Dermis blood vessel endothelial cell (primary cell): ENCODE measurements at regions not wholly inside any gene's neighbourhood (a gene's known extent, or its start where the extent isn't known, plus 50 kb on each side); places are given as distances from the start of the nearest gene placed in this dataset.
"Not testable (repeated sequence)": the region's sequence is repeated elsewhere in the genome, so short reads cannot be mapped to it uniquely, and the experiment has no call there.

Experiments used
- DNase-seq: peaks from one replicate; pipeline ENCODE4 v3.0.0; 2010

DNA sequence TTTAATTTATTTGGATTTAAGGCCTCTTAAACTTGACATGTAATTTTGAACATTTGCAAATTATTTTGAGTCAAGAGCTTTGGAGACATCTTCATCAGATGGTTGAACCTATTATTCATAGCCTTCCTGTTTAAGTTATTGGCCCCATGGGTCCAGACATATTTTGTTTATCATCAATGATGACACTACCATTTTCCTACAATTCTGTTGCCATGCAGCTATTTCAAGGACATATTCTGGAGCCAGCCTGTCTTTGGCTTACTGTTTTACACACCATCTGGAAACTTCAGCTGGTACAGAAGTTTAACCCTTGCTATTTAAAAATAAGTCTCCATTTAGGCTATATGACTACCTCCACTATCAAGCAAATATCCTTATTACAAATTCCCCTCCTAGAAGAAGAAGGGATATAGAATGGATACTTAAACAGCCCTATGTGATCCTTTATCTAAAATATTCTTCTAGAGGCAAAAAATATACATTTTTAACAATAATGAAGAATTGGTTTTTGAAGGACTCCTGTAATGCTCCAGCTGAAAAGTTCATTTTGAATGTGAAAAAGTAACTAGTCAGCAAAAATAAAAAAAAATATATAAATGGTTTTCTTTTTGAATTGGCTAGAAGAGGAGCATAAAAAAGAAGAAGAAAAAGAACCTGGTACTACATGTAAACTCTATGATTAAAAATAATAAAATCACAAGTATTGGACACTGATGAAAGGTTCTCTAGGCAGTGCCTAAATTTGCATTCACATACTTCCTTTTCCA is 544.0 kb upstream of the HS3ST5 start:
- no peak for DNase-seq

GRCh38 chr6:114879693-114880092 is 536.9 kb upstream of the HS3ST5 start:
- no peak for DNase-seq

DNA sequence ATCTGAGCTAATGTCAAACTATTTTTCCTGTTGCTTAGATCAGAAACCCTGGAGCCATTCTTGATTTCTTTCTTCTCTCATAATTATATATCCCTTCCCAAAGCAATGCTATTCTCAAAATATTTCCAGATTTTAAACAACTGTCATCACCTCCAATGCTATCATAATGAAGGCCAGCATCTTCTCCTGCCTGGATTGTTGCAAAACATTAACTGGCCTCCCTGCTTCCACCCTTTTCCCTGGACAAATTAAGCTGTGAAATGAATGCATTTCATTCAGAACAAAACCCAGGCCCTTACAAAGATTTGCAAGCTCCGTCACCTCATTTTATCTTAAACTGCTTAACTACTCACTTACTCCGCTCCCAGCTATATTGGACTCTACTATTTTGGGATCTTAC is 535.3 kb upstream of the HS3ST5 start:
- no peak for DNase-seq

DNA sequence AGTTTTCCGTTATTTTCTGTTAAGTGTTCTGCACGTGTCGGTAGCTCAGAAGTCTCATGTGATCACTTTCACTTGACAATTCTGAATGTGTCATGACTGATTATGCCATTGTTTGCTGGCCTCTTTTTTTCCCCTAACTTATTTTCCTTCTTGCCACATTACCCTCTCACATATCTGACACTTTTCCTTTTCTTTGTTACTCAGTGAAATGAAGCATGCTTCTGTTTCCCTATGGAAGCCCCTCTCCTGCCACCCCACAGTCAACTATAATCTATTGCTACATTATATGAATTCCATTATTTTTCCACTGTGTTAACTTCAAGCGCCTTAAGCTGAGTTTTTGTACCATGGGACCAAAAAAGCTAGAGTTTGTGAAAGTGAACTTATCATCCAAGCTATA is 531.6 kb upstream of the HS3ST5 start:
- no peak for DNase-seq

- DNase-seq: not testable (repeated sequence)
These were observed 522.7 kb upstream of the HS3ST5 start for GRCh38 chr6:114865506-114865905.

DNA sequence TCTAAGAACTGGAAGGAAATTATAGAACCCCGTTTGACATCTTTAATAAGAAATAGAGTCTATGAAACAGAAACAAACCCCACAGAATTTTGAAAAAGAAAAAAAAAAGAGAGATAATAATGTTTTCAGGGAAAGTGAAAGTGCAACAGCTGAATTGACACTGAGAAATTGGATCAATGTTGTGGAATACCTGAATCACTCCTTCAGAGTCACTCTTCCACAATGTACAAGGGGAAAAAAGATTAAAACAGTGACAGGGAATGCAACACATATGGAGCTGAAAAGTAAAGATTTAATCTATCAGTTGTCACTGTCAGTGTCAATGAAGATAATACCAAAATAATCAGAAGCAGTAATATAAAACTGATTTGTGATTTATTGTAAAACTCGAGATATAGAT is 520.8 kb upstream of the HS3ST5 start:
- no peak for DNase-seq

DNA sequence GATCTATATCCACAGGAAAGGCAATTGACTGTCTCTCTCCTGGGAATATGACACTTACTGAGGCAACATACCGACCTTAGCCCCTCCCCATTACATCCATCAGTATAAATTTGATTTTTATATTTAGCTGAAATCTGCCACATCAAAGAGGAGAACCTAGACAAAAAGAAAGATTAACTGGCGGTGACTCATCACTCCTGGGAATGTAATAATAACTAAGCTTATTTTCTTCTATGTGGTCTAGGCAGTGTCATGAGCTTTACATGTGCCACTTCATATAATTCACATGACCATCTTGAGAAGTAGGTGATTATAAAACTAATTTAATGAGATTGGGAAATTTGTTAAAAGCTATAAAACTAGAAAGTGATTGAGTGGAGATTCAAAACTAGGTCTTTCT is 520.0 kb upstream of the HS3ST5 start:
- DNase-seq: no peak

DNA sequence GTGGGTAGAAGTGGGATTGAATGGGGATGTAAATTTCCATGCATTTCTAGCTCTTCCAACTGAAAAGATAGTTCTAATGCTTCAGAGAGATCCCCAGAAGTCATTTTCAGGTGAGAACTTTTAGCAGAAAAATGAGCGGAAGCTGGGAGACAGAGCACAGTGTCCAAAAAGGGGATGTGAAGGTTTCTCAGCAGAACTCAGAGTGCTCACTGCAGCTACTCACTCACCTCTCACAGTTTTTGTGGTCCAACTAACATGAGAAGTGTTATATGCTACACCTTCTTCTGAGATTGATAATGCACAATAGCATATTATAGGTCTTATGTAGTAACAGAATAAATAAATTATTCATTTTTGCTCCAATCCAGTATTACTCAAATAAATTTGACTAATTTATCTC is 519.2 kb upstream of the HS3ST5 start:
- DNase-seq: no peak

GRCh38 chr6:114844359-114844758 is 501.5 kb upstream of the HS3ST5 start:
- DNase-seq: no peak

DNA sequence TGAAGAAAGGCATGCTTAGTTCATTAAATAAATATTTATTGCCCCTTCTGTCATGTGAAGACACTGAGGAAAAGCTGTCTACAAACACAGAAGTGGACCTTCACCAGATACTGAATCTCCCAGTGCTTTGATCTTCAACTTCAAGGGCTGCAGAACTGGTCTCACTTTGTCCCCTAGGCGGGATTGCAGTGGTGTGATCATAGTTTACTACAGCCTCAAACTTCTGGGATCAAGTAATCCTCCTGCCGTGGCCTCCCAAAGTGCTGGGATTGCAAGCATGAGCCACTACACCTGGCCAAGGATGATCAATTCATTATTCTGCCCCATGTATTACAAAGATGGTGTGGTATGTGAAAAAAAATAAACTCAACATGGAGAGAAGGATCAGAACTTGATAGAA is 496.2 kb upstream of the HS3ST5 start:
- no peak for DNase-seq

DNA sequence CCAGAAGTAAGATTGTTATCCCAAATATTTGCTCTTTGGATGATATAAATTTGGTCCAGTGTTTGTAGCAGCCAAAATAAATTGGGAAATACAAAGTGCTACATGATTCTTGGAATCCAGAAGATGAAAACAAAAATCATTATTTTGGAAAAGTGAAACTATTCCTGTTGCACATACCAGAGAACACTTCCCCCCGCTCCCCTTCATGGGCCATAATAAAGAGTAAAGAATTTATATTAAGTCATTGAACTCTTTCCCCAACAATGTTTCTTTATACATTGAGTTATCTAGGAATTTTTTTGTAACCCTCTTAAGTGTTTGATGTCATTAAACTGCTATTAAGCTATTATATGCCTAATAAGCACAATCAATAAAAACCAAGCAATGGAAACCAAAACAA is 490.4 kb upstream of the HS3ST5 start:
- DNase-seq: no peak

DNA sequence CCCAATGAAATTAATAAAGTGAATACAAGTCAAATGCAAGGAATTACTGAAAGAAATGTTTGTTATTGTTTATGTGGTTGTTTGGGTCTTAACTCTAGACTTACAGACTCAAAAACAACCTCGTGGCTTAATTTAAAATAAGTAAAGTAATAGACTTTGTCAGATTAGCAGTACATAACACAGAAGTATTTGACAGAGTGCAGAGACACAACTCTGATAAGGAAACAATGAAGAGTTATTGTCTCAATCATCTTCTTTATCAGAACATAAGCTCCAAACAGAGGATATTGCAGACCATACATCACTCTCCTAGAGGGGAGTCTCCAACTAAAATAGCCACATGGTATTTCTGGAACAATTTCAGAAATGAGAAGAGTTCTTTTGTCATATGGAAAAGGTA is 487.7 kb upstream of the HS3ST5 start:
- no peak for DNase-seq

DNA sequence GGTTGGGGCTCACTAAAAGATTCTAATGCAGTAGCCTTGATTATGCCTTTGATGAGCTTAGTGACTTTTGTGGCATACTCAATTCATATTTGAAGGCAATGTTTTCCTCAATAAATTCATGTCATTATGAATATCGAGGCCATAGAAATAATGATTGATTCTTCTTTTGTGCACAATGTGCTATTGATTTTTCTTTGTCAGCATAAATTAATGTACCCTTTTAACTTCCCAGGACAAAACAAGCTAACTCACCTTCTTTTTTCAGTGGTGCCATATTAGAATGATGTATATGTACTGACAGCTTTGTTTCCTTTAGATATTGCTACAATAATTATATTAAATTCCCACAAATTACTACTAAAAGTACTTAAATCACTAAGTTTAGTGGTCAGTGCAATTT is 484.3 kb upstream of the HS3ST5 start:
- DNase-seq: no peak

DNA sequence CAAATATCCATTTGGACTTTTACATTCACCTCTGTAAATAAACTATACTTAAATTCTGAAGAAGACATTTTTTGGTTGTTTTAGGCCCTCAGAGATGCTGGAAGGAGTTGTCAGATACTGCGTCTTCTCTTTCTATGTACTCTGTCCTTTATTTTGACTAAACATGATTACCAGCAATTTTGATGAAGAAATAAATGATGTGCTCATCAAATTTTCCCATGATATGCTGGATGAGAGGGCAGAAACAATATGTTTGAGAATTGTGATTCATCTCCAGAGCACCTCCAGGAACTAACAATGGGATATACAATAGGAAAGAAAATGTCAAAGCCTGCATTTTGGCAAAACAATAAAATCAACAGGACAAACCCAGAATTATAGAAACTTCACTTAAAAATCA is 481.6 kb upstream of the HS3ST5 start:
- DNase-seq: no peak

DNA sequence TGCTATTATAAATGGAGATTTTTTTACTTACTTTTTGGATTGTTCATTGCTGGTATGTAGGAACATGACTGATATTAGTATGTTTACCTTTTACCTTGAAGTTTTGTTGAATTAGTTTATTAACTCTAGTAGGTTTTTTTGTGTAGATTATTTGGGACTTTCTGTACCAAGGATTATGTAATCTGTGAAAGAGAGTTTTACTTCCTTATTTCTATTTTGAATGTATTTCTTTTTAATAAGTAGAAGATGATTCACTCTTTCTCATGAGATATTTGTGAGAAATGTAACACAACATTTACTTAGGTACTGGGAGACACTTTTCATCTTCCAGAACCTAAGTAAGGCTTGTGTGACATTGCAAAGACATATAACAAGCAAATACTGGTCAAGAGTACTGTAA is 473.9 kb upstream of the HS3ST5 start:
- DNase-seq: no peak

- DNase-seq: no peak
These were observed 467.6 kb upstream of the HS3ST5 start for GRCh38 chr6:114810468-114810867.

DNA sequence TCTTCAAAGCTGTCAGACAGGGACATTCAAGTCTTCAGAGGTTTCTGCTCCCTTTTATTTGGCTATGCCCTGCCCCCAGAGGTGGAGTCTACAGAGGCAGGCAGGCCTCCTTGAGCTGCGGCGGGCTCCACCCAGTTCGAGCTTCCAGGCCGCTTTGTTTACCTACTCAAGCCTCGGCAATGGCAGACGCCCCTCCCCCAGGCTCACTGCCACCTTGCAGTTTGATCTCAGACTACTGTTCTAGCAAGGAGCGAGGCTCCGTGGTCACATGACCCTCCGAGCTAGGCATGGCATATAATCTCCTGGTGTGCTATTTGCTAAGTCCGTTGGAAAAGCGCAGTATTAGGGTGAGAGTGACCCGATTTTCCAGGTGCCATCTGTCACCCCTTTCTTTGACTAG is 462.6 kb upstream of the HS3ST5 start:
- not testable (repeated sequence) for DNase-seq

- no peak for DNase-seq
These were observed 453.8 kb upstream of the HS3ST5 start for GRCh38 chr6:114796576-114796975.

DNA sequence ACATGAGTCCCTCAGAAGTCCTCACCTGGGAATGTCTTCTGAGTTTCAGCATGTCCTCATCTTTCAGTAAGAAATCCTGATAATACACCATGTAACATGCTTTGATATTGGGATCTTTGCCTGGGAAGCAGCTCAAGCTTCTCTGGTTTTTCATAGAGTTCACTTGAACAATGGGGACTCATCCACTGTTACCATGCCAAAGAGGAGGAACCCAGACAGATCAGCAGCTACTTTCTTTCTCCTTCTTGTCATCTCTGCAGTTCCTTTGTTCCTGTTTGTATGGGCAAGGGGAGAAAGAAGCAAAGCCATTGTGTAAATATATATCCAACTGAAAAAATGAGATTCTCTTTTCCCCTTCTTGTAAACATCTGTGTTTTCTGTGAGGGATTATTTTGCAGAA is 450.6 kb upstream of the HS3ST5 start:
- DNase-seq: no peak

DNA sequence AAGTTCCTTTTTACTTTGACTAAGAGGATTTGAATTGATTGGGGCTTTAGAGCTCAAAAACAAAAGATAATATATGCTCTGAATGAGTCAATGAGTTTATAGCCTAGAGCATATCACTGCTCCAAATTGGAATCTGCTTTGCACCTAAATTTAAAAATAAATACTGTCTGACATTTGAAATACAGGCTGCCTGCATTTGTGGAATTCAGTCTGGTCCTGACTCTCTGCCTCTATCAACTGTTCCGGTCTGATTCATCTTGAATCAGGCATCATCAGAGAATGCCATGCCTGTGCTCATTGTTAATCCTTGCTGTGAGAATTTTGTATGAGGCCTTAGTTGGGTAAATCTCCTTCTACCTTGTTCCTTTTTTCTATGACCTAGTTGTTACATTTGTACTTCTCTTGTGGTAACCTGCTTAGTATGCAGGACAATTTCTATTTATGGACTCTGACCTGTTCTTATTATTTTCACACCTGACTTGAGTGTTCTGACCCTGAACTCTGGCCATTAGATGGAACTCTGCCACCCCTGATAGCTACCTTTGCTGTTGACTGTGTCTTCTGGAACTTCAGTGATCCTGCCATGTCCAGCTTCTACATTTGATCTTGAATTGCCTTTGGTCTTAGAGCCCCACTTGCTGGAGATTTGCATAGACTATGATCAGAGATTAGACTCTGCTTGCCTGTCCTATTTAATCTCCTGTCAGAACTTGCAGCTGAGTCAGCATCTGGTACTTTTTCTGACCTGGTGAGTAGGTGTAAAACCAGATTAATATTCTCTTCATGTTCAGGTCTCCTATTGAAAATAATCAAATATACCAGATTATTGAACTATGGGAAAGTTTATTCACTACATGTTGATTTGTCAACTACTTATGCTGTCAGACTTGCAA is 442.7 kb upstream of the HS3ST5 start:
- no peak for DNase-seq

DNA sequence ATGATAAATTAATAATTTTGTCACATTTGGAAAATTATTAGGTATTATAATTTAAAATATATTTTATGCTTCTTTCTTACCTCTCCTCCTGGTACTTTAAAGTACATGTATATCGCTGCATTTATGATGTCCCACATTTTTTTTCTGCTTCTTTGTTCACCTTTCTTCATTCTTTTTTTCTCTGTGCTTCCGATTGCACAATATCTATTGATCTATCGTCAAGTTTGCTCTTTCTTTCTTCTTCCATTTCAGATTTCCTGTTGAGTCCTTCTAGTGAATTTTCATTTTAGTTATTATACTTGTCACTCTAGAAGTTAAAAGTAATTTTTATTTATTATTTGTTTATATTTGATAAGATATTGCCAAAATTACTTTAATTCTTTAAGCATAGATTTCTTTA is 441.0 kb upstream of the HS3ST5 start:
- no peak for DNase-seq

- DNase-seq: no peak
These were observed 440.3 kb upstream of the HS3ST5 start for GRCh38 chr6:114783083-114783482.

DNA sequence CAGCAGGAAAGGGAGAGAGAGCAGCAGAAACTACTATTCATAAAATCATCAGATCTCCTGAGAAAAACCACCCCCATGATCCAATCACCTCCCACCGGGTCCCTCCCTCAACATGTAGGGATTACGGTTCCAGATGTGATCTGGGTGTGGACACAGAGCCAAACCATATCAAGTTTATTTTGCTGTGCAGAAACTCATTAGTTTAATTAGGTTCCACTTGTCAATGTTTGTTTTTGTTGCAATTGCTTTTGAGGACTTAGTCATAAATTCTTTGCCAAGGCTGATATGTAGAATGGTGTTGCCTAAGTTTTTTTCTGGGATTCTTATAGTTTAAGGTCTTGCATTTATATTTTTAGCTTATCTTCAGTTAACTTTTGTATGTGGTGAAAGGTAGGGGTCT is 422.0 kb upstream of the HS3ST5 start:
- no peak for DNase-seq

GRCh38 chr6:114762145-114762544 is 419.3 kb upstream of the HS3ST5 start:
- no peak for DNase-seq
